IMR-90 (cell line): ENCODE measurements at regions not wholly inside any gene's neighbourhood (a gene's known extent, or its start where the extent isn't known, plus 50 kb on each side); places are given as distances from the start of the nearest gene placed in this dataset.

Source experiments
- BHLHE40 ChIP-seq: fragments of 150-350 bp; IDR thresholded peaks from 2 replicates; pipeline ENCODE4 v1.6.1; 2016; ENCODE audit warnings: mild to moderate bottlenecking, low read depth, low read length
- CEBPB ChIP-seq: IDR thresholded peaks from 2 replicates; pipeline ENCODE4 v1.6.1; 2012; ENCODE audit warnings: low read depth, low read length, improper control_type of control experiment
- CHD1 ChIP-seq: IDR thresholded peaks from 2 replicates; pipeline ENCODE4 v1.6.1; 2012; ENCODE audit warnings: low read depth, low read length, improper control_type of control experiment
- CTCF ChIP-seq: conservative IDR thresholded peaks from 2 replicates; pipeline ENCODE4 v1.5.1; 2012; ENCODE audit warnings: mild to moderate bottlenecking, low read depth, low read length, improper control_type of control experiment
- FOS ChIP-seq: fragments of 150-350 bp; IDR thresholded peaks from 2 replicates; pipeline ENCODE4 v1.6.1; 2016; ENCODE audit warnings: low read depth, low read length
- MAFK ChIP-seq: IDR thresholded peaks from 2 replicates; pipeline ENCODE4 v1.6.1; 2012; ENCODE audit warnings: low read depth, low read length, improper control_type of control experiment
- MXI1 ChIP-seq: IDR thresholded peaks from 2 replicates; pipeline ENCODE4 v1.6.1; 2012; ENCODE audit warnings: low read depth, mild to moderate bottlenecking, low read length, moderate library complexity, borderline replicate concordance
- POLR2A ChIP-seq: IDR thresholded peaks from 2 replicates; pipeline ENCODE4 v1.6.1; 2012; ENCODE audit warnings: mild to moderate bottlenecking, low read depth, low read length
- RAD21 ChIP-seq: IDR thresholded peaks from 2 replicates; pipeline ENCODE4 v1.6.1; 2012; ENCODE audit warnings: low read length, improper control_type of control experiment
- RCOR1 ChIP-seq: IDR thresholded peaks from 2 replicates; pipeline ENCODE4 v1.6.1; 2012; ENCODE audit warnings: mild to moderate bottlenecking, low read length, improper control_type of control experiment; ENCODE audit not compliant: insufficient replicate concordance
- RFX5 ChIP-seq: IDR thresholded peaks from 2 replicates; pipeline ENCODE4 v1.8.0; 2012; ENCODE audit warnings: low read depth, mild to moderate bottlenecking, low read length, moderate library complexity
- SMC3 ChIP-seq: fragments of 150-350 bp; IDR thresholded peaks from 2 replicates; pipeline ENCODE4 v1.6.1; 2016; ENCODE audit warnings: low read depth, mild to moderate bottlenecking, antibody characterized with exemption, low read length, moderate library complexity
- TF ChIP-seq, protein P1 (sequence below): fragments of 150-350 bp; IDR thresholded peaks from 2 replicates; pipeline ENCODE4 v1.6.1; 2016; ENCODE audit warnings: low read depth, mild to moderate bottlenecking, low read length, moderate library complexity, borderline replicate concordance
- TF ChIP-seq, protein P2 (sequence below): fragments of 150-350 bp; IDR thresholded peaks from 2 replicates; pipeline ENCODE4 v1.6.1; 2017; ENCODE audit warnings: mild to moderate bottlenecking, antibody characterized with exemption, low read length, low read depth

DNA sequence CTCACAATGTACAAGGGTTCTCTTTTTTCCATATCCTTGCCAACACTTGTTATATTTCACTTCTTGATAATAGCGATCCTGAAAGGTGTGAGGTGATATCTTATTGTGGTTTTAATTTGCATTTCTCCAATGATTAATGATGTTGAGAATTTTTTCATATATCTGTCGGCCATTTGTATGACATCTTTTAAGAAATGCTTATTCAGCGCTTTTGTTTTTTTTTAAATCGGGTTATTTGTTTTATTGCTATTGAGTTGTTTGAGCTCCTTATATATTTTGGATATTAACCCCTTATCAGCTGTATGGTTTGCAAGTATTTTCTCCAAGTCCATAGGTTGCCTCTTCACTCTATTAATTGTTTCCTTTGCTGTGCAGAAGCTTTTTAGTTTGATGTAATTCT, 218.8 kb downstream of the MTERF1 start:
- TF ChIP-seq CTCF (no peak), FOS (no peak), POLR2A (no peak), RAD21 (no peak), MXI1 (no peak), RFX5 (no peak), RCOR1 (no peak), CEBPB (no peak), CHD1 (no peak), BHLHE40 (no peak), SMC3 (no peak), MAFK (peak; percentile 99)
- TF ChIP-seq, protein P1, sequence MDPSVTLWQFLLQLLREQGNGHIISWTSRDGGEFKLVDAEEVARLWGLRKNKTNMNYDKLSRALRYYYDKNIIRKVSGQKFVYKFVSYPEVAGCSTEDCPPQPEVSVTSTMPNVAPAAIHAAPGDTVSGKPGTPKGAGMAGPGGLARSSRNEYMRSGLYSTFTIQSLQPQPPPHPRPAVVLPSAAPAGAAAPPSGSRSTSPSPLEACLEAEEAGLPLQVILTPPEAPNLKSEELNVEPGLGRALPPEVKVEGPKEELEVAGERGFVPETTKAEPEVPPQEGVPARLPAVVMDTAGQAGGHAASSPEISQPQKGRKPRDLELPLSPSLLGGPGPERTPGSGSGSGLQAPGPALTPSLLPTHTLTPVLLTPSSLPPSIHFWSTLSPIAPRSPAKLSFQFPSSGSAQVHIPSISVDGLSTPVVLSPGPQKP = no peak
- TF ChIP-seq, protein P2, sequence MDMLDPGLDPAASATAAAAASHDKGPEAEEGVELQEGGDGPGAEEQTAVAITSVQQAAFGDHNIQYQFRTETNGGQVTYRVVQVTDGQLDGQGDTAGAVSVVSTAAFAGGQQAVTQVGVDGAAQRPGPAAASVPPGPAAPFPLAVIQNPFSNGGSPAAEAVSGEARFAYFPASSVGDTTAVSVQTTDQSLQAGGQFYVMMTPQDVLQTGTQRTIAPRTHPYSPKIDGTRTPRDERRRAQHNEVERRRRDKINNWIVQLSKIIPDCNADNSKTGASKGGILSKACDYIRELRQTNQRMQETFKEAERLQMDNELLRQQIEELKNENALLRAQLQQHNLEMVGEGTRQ = no peak
